Gastroesophageal sphincter (tissue), 4 donors: ENCODE measurements at regions not wholly inside any gene's neighbourhood (a gene's known extent, or its start where the extent isn't known, plus 50 kb on each side); places are given as distances from the start of the nearest gene placed in this dataset.
A peak's percentile ranks its signal among the peaks of the same experiment; 100 is the strongest.

Source experiments
- ATAC-seq: fragments of 150-250 bp; one replicate; pipeline ENCODE4 v1.9.1; 2016; ENCODE audit warnings: mild to moderate bottlenecking, moderate library complexity
- H3K27ac ChIP-seq, 4 donors: fragments of 200-600 bp; sonication (generic) in 3 of 4; 1 replicate in 3 of 4; 2 replicates in 1 of 4; pipeline ENCODE4 v1.5.1; 2016 to 2019
- H3K27me3 ChIP-seq: fragments of 200-600 bp; sonication (generic); one replicate; pipeline ENCODE4 v1.5.1; 2019
- H3K36me3 ChIP-seq, 2 donors: fragments of 200-600 bp; sonication (generic); one replicate each; pipeline ENCODE4 v1.5.1; 2019; ENCODE audit warnings: control low read depth in 1 of 2
- H3K4me1 ChIP-seq, 3 donors: fragments of 200-600 bp; sonication (generic); 1 replicate in 2 of 3; 2 replicates in 1 of 3; pipeline ENCODE4 v1.5.1; 2016 to 2019; ENCODE audit warnings: control low read depth in 2 of 3
- H3K4me3 ChIP-seq, 2 donors: fragments of 200-600 bp; sonication (generic); one replicate each; pipeline ENCODE4 v1.5.1; 2019; ENCODE audit warnings: mild to moderate bottlenecking in 1 of 2, moderate library complexity in 1 of 2
- H3K9me3 ChIP-seq, 3 donors: fragments of 200-600 bp; sonication (generic); one replicate each; pipeline ENCODE4 v1.5.1; 2017 to 2019; ENCODE audit warnings: control low read depth in 2 of 3
- EP300 ChIP-seq: sonication (generic); formaldehyde crosslinking; IDR thresholded peaks from one replicate; pipeline ENCODE4 v1.6.1; 2017; ENCODE audit warnings: antibody characterized with exemption, mild to moderate bottlenecking
- POLR2A ChIP-seq, 2 donors: fragments of 450-650 bp; IDR thresholded peaks; one replicate each; pipeline ENCODE4 v1.6.1; 2017; ENCODE audit warnings: antibody characterized with exemption in 2 of 2, mild to moderate bottlenecking in 2 of 2, moderate library complexity in 1 of 2
- POLR2AphosphoS5 ChIP-seq: sonication (generic); formaldehyde crosslinking; IDR thresholded peaks from one replicate; pipeline ENCODE4 v1.6.1; 2017; ENCODE audit warnings: antibody characterized with exemption
- WGBS, 2 donors: methylation state at CpG; one replicate each; pipeline ENCODE4 v1.1.5; 2018; ENCODE audit warnings: low coverage in 1 of 2; 5-methylcytosine and 5-hydroxymethylcytosine counted together
- TF ChIP-seq, protein P1 (sequence below), 4 experiments: fragments of 200-600 bp in 2 of 4; fragments of 450-650 bp in 2 of 4; sonication (generic) in 1 of 4; IDR thresholded peaks; one replicate each; pipeline ENCODE4 v1.5.1; 2017 to 2019; ENCODE audit warnings: antibody characterized with exemption in 4 of 4, mild to moderate bottlenecking in 2 of 4, moderate library complexity in 2 of 4

DNA sequence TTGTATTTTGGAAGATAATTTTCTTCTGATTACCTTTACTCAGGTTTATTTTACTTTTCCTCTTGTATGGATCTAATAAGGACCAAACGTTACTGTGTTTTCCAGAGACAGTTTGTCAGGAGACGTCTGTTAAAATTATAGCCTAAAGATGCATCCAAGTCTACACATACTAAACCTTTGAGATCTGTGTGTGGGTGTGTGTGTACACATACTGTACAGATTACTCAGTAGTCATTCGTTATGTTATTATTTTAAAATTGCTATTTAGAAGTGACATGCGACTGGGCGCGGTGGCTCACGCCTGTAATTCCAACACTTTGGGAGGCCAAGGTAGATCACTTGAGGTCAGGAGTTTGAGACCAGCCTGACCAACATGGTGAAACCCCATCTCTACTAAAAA, 51.6 kb upstream of the CNTLN start:
- no peak for TF ChIP-seq POLR2A (IDR thresholded peaks at IDR 0.05)
- TF ChIP-seq, protein P1, sequence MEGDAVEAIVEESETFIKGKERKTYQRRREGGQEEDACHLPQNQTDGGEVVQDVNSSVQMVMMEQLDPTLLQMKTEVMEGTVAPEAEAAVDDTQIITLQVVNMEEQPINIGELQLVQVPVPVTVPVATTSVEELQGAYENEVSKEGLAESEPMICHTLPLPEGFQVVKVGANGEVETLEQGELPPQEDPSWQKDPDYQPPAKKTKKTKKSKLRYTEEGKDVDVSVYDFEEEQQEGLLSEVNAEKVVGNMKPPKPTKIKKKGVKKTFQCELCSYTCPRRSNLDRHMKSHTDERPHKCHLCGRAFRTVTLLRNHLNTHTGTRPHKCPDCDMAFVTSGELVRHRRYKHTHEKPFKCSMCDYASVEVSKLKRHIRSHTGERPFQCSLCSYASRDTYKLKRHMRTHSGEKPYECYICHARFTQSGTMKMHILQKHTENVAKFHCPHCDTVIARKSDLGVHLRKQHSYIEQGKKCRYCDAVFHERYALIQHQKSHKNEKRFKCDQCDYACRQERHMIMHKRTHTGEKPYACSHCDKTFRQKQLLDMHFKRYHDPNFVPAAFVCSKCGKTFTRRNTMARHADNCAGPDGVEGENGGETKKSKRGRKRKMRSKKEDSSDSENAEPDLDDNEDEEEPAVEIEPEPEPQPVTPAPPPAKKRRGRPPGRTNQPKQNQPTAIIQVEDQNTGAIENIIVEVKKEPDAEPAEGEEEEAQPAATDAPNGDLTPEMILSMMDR (IDR thresholded peaks at IDR 0.05): no peak
- TF ChIP-seq EP300: no peak
- TF ChIP-seq POLR2AphosphoS5: no peak
- Histone ChIP-seq H3K9me3 (no peaks in the 10 kb centered on the region), H3K4me1 (peaks cover 0 to 9% (median 0%) of the 10 kb centered on the region in 3 donors), H3K4me3 (no peak overlapping the region), H3K36me3 (no peaks in the 10 kb centered on the region), H3K27me3 (no peaks in the 10 kb centered on the region), H3K27ac (no peak overlapping the region)
- WGBS, 2 donors: 40 to 84% methylated on average over 1 to 6 of the region's 7 CpGs
- ATAC-seq: no peak

DNA sequence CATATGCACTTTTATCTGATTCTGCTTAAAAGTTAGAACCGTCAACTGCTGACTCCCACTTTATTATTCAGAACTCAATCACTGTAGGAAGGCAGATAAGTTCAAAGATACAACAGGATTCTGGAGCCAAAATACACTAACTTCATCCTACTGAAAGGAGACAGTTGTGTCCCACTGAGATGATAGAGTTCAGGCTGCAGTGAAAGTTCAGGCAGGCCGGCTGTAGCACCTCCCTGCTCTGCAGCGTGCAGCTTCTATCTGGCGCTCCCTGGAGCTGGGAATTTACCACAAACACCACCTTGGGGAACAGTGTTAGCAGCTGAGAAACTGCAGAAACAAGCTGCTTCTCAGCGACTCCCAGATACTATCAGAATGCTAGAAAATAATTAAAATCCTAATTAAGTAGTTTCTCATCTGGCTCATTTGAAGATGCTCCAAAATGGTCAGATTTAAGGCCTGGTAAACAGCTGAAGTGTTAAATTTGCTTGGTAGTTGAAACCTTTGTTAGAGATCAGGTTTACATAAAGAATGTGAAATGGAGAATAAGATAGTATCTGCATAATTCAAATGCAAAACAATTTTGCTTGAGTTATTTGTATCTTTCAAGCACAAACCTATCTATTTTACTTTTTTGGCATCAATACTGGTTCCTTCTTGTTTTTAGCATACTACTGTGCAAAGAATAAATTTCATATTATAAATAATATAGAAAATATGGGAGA, 52.3 kb upstream of the CNTLN start:
- no peak overlapping the region for H3K27ac ChIP-seq
- peak; percentile 69 for ATAC-seq
- WGBS, 2 donors: 13 to 31% methylated on average over 2 to 4 of the region's 5 CpGs
- H3K4me1 ChIP-seq: peaks cover 0 to 9% (median 0%) of the 10 kb centered on the region in 3 donors
- H3K27me3 ChIP-seq: no peaks in the 10 kb centered on the region
- no peaks in the 10 kb centered on the region for H3K9me3 ChIP-seq
- no peak for TF ChIP-seq POLR2AphosphoS5
- no peak for TF ChIP-seq EP300
- TF ChIP-seq, protein P1 (IDR thresholded peaks at IDR 0.05): peak in 1 of 4 experiments; percentile 50
- no peak for TF ChIP-seq POLR2A (IDR thresholded peaks at IDR 0.05)
- no peaks in the 10 kb centered on the region for H3K36me3 ChIP-seq
- no peak overlapping the region for H3K4me3 ChIP-seq

DNA sequence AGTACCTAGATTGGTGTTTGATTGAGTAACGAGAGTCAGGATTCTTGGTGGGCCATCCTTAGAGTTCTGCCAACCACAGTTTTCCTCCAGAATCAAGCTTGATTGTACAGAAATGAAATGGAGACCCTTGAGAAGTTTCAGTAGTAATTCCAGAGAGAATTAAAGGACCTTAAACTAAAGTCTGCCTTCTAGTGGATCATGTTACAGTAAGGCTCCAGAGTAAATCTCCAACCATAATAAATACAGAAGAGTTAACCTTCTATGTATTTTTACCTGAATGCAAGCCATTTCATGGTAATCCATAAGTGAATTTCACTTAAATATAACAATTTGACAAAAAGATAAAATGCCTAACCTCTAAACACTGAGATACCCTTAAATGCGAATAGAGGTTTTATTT, 53.0 kb upstream of the CNTLN start:
- WGBS, 2 donors: 85 to 100% methylated on average over 2 of the region's 2 CpGs
- no peak for ATAC-seq

DNA sequence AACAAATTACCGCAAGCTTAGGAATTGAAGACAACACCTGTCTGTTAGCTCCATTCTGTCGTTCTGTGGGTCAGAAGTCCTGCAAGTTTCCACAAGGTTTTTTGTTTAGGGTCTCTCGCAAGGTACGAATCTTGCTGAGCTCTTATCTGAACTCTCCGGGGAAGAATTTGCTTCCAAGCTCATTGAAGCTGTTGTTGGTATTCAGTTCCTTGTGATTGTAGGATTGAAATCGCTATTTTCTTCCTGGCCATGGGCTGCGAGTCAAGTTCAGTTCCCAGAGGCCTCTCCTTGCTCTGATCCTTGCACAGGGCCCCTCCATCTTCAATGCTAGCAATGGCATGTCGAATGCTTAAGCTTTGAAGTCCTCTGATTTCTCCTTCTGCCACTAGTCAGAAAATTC, 53.5 kb upstream of the CNTLN start:
- H3K36me3 ChIP-seq: no peaks in the 10 kb centered on the region
- no peaks in the 10 kb centered on the region for H3K9me3 ChIP-seq
- TF ChIP-seq EP300: no peak
- TF ChIP-seq, protein P1 (IDR thresholded peaks at IDR 0.05): no peak
- TF ChIP-seq POLR2AphosphoS5: no peak
- no peak for TF ChIP-seq POLR2A (IDR thresholded peaks at IDR 0.05)
- H3K4me3 ChIP-seq: no peak overlapping the region
- H3K27ac ChIP-seq: no peak overlapping the region
- no peaks in the 10 kb centered on the region for H3K27me3 ChIP-seq
- 72 to 86% methylated on average over 8 of the region's 8 CpGs for WGBS, 2 donors
- peaks cover 0 to 9% (median 0%) of the 10 kb centered on the region in 3 donors for H3K4me1 ChIP-seq
- no peak for ATAC-seq

More for the DNA sequence above, 53.0 kb upstream of the CNTLN start:
- Histone ChIP-seq H3K4me3 (no peak overlapping the region), H3K36me3 (no peaks in the 10 kb centered on the region), H3K9me3 (no peaks in the 10 kb centered on the region), H3K27ac (no peak overlapping the region), H3K4me1 (peaks cover 0 to 9% (median 0%) of the 10 kb centered on the region in 3 donors), H3K27me3 (no peaks in the 10 kb centered on the region)
- no peak for TF ChIP-seq POLR2A (IDR thresholded peaks at IDR 0.05)
- TF ChIP-seq, protein P1 (IDR thresholded peaks at IDR 0.05): no peak
- no peak for TF ChIP-seq EP300
- TF ChIP-seq POLR2AphosphoS5: no peak
